A673 (cell line): ENCODE measurements at regions not wholly inside any gene's neighbourhood (a gene's known extent, or its start where the extent isn't known, plus 50 kb on each side); places are given as distances from the start of the nearest gene placed in this dataset.
"Not testable (repeated sequence)": the region's sequence is repeated elsewhere in the genome, so short reads cannot be mapped to it uniquely, and the experiment has no call there.

Experiments
- BruUV-seq: library from RNA; stranded (reverse); fragments of 400-500 nt; replicated peaks from 2 replicates; lab custom pipeline; 2021; lab: Mats Ljungman, UMichigan
- CTCF ChIA-PET: fragments of 300-600 bp; sonication (Branson Sonifier 250); formaldehyde crosslinking; loops from one replicate; lab custom pipeline; 2022; ENCODE audit warnings: antibody characterized with exemption; lab: Charles Lee
- POLR2A ChIA-PET: fragments of 300-600 bp; sonication (Branson Sonifier 250); formaldehyde crosslinking; loops from one replicate; lab custom pipeline; 2022; ENCODE audit warnings: antibody characterized with exemption; ENCODE audit not compliant: low non-redundant PET; lab: Charles Lee
- DNase-seq: peaks from one replicate; pipeline ENCODE4 v3.0.0-alpha.2; 2015; ENCODE audit warnings: low spot score
- H3K27ac ChIP-seq: fragments of 200-600 bp; sonication (generic); 2 replicates; pipeline ENCODE4 v1.5.1; 2016; ENCODE audit warnings: mixed run types, low read depth, mild to moderate bottlenecking, mixed read lengths, antibody characterized with exemption, low read length; ENCODE audit not compliant: poor library complexity, severe bottlenecking
- H3K27me3 ChIP-seq: fragments of 200-600 bp; sonication (generic); replicated peaks from 2 replicates; pipeline ENCODE4 v1.6.1; 2017; ENCODE audit warnings: mixed run types, low read depth, mild to moderate bottlenecking, mixed read lengths, antibody characterized with exemption, low read length; ENCODE audit not compliant: insufficient read depth, poor library complexity
- H3K36me3 ChIP-seq: fragments of 200-600 bp; sonication (generic); 2 replicates; pipeline ENCODE4 v1.6.1; 2016; ENCODE audit warnings: mixed run types, mild to moderate bottlenecking, mixed read lengths, antibody characterized with exemption, low read length; ENCODE audit not compliant: insufficient read depth, poor library complexity, severe bottlenecking
- H3K4me1 ChIP-seq: fragments of 200-600 bp; sonication (generic); 2 replicates; pipeline ENCODE4 v1.6.1; 2017; ENCODE audit warnings: mixed run types, mild to moderate bottlenecking, mixed read lengths, antibody characterized with exemption, low read length; ENCODE audit not compliant: insufficient read depth, poor library complexity, severe bottlenecking
- H3K4me3 ChIP-seq: fragments of 200-600 bp; sonication (generic); 2 replicates; pipeline ENCODE4 v1.5.1; 2016; ENCODE audit warnings: low read depth, mixed run types, mild to moderate bottlenecking, mixed read lengths, low read length; ENCODE audit not compliant: poor library complexity, severe bottlenecking
- H3K9me3 ChIP-seq: fragments of 200-600 bp; sonication (generic); 2 replicates; pipeline ENCODE4 v1.6.1; 2016; ENCODE audit warnings: mixed run types, low read depth, mild to moderate bottlenecking, mixed read lengths, antibody characterized with exemption, low read length; ENCODE audit not compliant: poor library complexity, severe bottlenecking
- CTCF ChIP-seq: fragments of 300-800, 200-600 bp; sonication (generic); conservative IDR thresholded peaks from 2 replicates; pipeline ENCODE4 v1.5.1; 2017; ENCODE audit warnings: low read depth, mild to moderate bottlenecking, antibody characterized with exemption, low read length, moderate library complexity, mixed read lengths
- EZH2 ChIP-seq: fragments of 200-600 bp; sonication (generic); IDR thresholded peaks from 2 replicates; pipeline ENCODE4 v1.6.1; 2017; ENCODE audit warnings: borderline replicate concordance, low read depth, mild to moderate bottlenecking, mixed read lengths, antibody characterized with exemption, low read length; ENCODE audit not compliant: poor library complexity, severe bottlenecking
- intact Hi-C: fragments of 100-400 bp; cut with micrococcal nuclease; formaldehyde crosslinking; loops from one replicate; pipeline ENCODE4 v1.10.0; 2022; ENCODE audit not compliant: unreplicated experiment

- Histone ChIP-seq H3K27me3 (no peaks in the 10 kb centered on the region), H3K4me3 (no peak overlapping the region), H3K9me3 (peaks cover 23% of the 10 kb centered on the region), H3K36me3 (no peaks in the 10 kb centered on the region), H3K27ac (no peak overlapping the region), H3K4me1 (no peaks in the 10 kb centered on the region)
- TF ChIP-seq EZH2 (no peak), CTCF (no peak)
- intact Hi-C loops = no loop called here
- ChIA-PET POLR2A (no interaction called here), CTCF (no interaction called here)
- no peak for DNase-seq
- BruUV-seq = no TSS peak
Measured at GRCh38 chrX:66988331-66988730, 349.5 kb upstream of the EDA2R start.

DNA sequence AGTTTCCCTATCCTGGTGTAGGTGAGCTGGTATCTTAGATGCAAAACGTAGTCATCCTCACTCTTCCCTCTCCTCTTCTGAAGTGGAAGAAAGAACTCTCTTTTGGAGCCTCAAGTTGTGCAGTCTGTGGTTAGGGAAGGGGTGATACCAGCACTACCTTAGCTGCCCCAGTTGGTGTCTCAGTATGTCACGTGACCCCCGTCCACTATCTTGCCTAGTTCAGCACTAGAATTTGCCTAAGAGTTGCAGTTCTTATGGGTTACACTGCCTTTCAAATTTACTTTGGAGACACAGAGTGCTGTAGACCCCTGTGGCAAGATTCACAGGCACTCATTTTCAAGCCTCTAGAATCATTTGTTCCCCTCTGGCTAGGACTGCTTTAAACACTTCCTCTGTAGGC is 322.8 kb upstream of the EDA2R start:
- Histone ChIP-seq H3K9me3 (peaks cover 13% of the 10 kb centered on the region), H3K27ac (no peak overlapping the region), H3K4me3 (no peak overlapping the region), H3K36me3 (no peaks in the 10 kb centered on the region), H3K4me1 (no peaks in the 10 kb centered on the region), H3K27me3 (no peaks in the 10 kb centered on the region)
- intact Hi-C loops = no loop called here
- POLR2A ChIA-PET = no interaction called here
- BruUV-seq = no TSS peak
- no peak for DNase-seq
- no peak for TF ChIP-seq CTCF
- TF ChIP-seq EZH2 = no peak
- CTCF ChIA-PET = no interaction called here

- DNase-seq = no peak
- H3K4me3 ChIP-seq = no peak overlapping the region
- no peaks in the 10 kb centered on the region for H3K36me3 ChIP-seq
- H3K4me1 ChIP-seq = no peaks in the 10 kb centered on the region
- no TSS peak for BruUV-seq
- H3K27me3 ChIP-seq = no peaks in the 10 kb centered on the region
- H3K9me3 ChIP-seq = no peaks in the 10 kb centered on the region
- ChIA-PET CTCF (interaction anchor here (0.5 kb wide), 1 partner anchor 1337 kb away, joined by 3 read pairs; no protein-coding TSS in a partner anchor), POLR2A (no interaction called here)
- TF ChIP-seq EZH2 (no peak), CTCF (no peak)
- intact Hi-C loops = no loop called here
- no peak overlapping the region for H3K27ac ChIP-seq
Measured at GRCh38 chrX:66931713-66932112, 292.8 kb upstream of the EDA2R start.

- CTCF ChIA-PET, POLR2A ChIA-PET, H3K36me3 ChIP-seq: not testable (repeated sequence)
Measured at GRCh38 chrX:66930516-66930915, 291.6 kb upstream of the EDA2R start.

More at GRCh38 chrX:66930516-66930915, 291.6 kb upstream of the EDA2R start:
- H3K27ac ChIP-seq, H3K4me3 ChIP-seq, H3K9me3 ChIP-seq, intact Hi-C loops, H3K4me1 ChIP-seq, H3K27me3 ChIP-seq, BruUV-seq, DNase-seq: not testable (repeated sequence)
